HCT116 (cell line): ENCODE measurements at regions not wholly inside any gene's neighbourhood (a gene's known extent, or its start where the extent isn't known, plus 50 kb on each side); places are given as distances from the start of the nearest gene placed in this dataset.

Source experiments
- EZH2 ChIP-seq: fragments of 200-600 bp; sonication (generic); IDR thresholded peaks from 2 replicates; pipeline ENCODE4 v1.6.1; 2017; ENCODE audit warnings: antibody characterized with exemption, mixed run types
- JUND ChIP-seq: IDR thresholded peaks from 2 replicates; pipeline ENCODE4 v1.6.1; 2012
- TF ChIP-seq, protein P1 (sequence below): IDR thresholded peaks from 2 replicates; pipeline ENCODE4 v1.6.1; 2011; ENCODE audit warnings: mild to moderate bottlenecking, low read length, moderate library complexity; ENCODE audit not compliant: insufficient replicate concordance; ENCODE audit errors: extremely low read depth
- TF ChIP-seq, protein P2 (sequence below), 3 experiments: fragments of 200-600 bp in 1 of 3; sonication (generic) in 1 of 3; IDR thresholded peaks in 2 of 3; conservative IDR thresholded peaks in 1 of 3; 2 replicates each; pipeline ENCODE4 v1.5.1; 2012 to 2017; ENCODE audit warnings: low read depth in 2 of 3, low read length in 2 of 3, antibody characterized with exemption in 1 of 3, borderline replicate concordance in 1 of 3, control low read depth in 1 of 3, mild to moderate bottlenecking in 1 of 3, mixed read lengths in 1 of 3, mixed run types in 1 of 3, moderate library complexity in 1 of 3; ENCODE audit not compliant: insufficient read depth in 1 of 3

DNA sequence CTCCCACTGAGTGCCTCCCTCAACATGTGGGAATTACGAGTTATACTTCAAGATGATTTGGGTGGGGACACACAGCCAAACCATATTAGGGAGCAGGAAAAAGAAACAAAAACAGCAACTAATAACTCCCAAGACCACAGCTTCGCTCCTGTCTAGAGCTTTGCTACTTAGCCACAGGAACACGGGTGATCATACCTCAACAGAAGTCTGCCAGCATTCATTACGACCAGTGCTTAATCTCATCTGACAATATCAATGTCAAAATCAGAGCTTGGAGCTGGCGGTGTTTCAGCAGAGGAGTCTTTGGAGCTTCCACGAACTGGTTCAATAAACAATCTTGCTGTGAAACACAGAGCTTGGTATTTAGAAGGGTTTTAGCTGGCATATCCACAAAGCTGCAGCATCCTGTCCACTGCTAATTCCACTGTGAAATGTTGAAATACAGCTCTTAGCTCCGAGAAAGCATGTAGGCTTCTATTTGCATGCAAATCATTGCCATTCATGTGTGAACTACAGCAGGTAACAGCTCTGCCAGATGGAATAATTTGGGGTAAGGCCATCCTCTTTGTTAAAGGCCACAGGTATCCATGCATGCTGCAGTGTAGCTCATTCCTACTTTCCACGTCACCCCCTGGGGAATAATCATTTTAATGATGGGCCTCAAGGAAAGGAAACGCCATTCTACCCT is 128.4 kb upstream of the GOT2 start:
- TF ChIP-seq, protein P1, sequence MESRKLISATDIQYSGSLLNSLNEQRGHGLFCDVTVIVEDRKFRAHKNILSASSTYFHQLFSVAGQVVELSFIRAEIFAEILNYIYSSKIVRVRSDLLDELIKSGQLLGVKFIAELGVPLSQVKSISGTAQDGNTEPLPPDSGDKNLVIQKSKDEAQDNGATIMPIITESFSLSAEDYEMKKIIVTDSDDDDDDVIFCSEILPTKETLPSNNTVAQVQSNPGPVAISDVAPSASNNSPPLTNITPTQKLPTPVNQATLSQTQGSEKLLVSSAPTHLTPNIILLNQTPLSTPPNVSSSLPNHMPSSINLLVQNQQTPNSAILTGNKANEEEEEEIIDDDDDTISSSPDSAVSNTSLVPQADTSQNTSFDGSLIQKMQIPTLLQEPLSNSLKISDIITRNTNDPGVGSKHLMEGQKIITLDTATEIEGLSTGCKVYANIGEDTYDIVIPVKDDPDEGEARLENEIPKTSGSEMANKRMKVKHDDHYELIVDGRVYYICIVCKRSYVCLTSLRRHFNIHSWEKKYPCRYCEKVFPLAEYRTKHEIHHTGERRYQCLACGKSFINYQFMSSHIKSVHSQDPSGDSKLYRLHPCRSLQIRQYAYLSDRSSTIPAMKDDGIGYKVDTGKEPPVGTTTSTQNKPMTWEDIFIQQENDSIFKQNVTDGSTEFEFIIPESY: no peak
- TF ChIP-seq, protein P2, sequence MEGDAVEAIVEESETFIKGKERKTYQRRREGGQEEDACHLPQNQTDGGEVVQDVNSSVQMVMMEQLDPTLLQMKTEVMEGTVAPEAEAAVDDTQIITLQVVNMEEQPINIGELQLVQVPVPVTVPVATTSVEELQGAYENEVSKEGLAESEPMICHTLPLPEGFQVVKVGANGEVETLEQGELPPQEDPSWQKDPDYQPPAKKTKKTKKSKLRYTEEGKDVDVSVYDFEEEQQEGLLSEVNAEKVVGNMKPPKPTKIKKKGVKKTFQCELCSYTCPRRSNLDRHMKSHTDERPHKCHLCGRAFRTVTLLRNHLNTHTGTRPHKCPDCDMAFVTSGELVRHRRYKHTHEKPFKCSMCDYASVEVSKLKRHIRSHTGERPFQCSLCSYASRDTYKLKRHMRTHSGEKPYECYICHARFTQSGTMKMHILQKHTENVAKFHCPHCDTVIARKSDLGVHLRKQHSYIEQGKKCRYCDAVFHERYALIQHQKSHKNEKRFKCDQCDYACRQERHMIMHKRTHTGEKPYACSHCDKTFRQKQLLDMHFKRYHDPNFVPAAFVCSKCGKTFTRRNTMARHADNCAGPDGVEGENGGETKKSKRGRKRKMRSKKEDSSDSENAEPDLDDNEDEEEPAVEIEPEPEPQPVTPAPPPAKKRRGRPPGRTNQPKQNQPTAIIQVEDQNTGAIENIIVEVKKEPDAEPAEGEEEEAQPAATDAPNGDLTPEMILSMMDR (IDR thresholded peaks at IDR 0.05 in 2 of 3, conservative IDR thresholded peaks at IDR 0.05 in 1 of 3; ENCODE audit: borderline replicate concordance in 1 of 3, insufficient read depth in 1 of 3, low read depth in 2 of 3, low read length in 2 of 3): no peak
- TF ChIP-seq EZH2 (no peak), JUND (no peak)
